Tibial artery (tissue), 4 donors: ENCODE measurements at regions not wholly inside any gene's neighbourhood (a gene's known extent, or its start where the extent isn't known, plus 50 kb on each side); places are given as distances from the start of the nearest gene placed in this dataset.

Source experiments
- DNase-seq, 2 donors: peaks; one replicate each; pipeline ENCODE4 v3.0.0-alpha.2; 2019
- H3K27ac ChIP-seq, 2 donors: fragments of 200-600 bp; sonication (generic) in 1 of 2; 1 replicate in 1 of 2; 2 replicates in 1 of 2; pipeline ENCODE4 v1.5.1; 2018 to 2019; ENCODE audit warnings: mild to moderate bottlenecking in 1 of 2
- H3K27me3 ChIP-seq, 2 donors: fragments of 200-600 bp; sonication (generic) in 1 of 2; one replicate each; pipeline versions ENCODE4 v1.5.1 to v1.6.0; 2016 to 2019
- H3K36me3 ChIP-seq, 3 donors: fragments of 200-600 bp; sonication (generic) in 2 of 3; one replicate each; pipeline ENCODE4 v1.5.1; 2016 to 2019; ENCODE audit warnings: mild to moderate bottlenecking in 2 of 3
- H3K4me1 ChIP-seq, 4 donors: fragments of 200-600 bp; sonication (generic) in 2 of 4; 1 replicate in 3 of 4; 2 replicates in 1 of 4; pipeline ENCODE4 v1.5.1; 2016 to 2019
- H3K4me3 ChIP-seq, 2 donors: fragments of 200-600 bp; sonication (generic) in 1 of 2; 1 replicate in 1 of 2; 2 replicates in 1 of 2; pipeline ENCODE4 v1.5.1; 2018 to 2019; ENCODE audit warnings: mild to moderate bottlenecking in 2 of 2
- H3K9me3 ChIP-seq, 3 donors: fragments of 200-600 bp; sonication (generic) in 1 of 3; one replicate each; pipeline ENCODE4 v1.5.1; 2016 to 2019
- CTCF ChIP-seq, 2 experiments: fragments of 200-600 bp in 1 of 2; fragments of 450-650 bp in 1 of 2; IDR thresholded peaks; one replicate each; pipeline ENCODE4 v1.5.1; 2017 to 2019; ENCODE audit warnings: antibody characterized with exemption in 2 of 2, mild to moderate bottlenecking in 1 of 2, moderate library complexity in 1 of 2
- intact Hi-C: fragments of 100-400 bp; cut with DNase I; formaldehyde crosslinking; loops from one replicate; pipeline ENCODE4 v1.15.0; 2023; ENCODE audit warnings: low total_unique reads

DNA sequence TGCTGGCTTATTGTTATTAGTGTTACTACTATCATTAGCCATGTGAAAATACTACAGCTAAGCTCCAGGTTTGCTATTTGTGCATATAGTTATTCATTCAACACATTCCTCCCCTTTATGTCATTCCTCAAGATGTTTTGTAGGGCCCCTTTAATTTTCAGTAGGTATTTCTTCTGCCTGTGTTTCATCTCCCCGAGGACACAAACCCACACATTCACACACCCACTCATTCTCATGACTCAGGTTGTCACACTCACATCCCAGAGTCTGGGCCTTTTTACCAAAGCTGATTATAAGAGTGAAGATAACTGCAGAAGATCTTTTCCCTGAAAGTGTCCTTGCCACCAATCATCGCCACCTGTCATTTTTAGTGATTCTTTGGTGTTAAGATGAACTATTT lies 68.6 kb upstream of the SPOPL start:
- Histone ChIP-seq H3K4me3 (no peak overlapping the region), H3K27me3 (no peaks in the 10 kb centered on the region), H3K4me1 (no peaks in the 10 kb centered on the region), H3K27ac (no peak overlapping the region), H3K9me3 (no peaks in the 10 kb centered on the region), H3K36me3 (no peaks in the 10 kb centered on the region)
- TF ChIP-seq CTCF (IDR thresholded peaks at IDR 0.05) = no peak
- DNase-seq = no peak
- intact Hi-C loops = no loop called here

- Histone ChIP-seq H3K27ac (no peak overlapping the region), H3K4me1 (no peaks in the 10 kb centered on the region), H3K36me3 (no peaks in the 10 kb centered on the region), H3K9me3 (no peaks in the 10 kb centered on the region), H3K4me3 (no peak overlapping the region), H3K27me3 (no peaks in the 10 kb centered on the region)
- TF ChIP-seq CTCF (IDR thresholded peaks at IDR 0.05) = no peak
- intact Hi-C loops = no loop called here
- no peak for DNase-seq
These were observed 67.3 kb upstream of the SPOPL start for GRCh38 chr2:138433995-138434951.

DNA sequence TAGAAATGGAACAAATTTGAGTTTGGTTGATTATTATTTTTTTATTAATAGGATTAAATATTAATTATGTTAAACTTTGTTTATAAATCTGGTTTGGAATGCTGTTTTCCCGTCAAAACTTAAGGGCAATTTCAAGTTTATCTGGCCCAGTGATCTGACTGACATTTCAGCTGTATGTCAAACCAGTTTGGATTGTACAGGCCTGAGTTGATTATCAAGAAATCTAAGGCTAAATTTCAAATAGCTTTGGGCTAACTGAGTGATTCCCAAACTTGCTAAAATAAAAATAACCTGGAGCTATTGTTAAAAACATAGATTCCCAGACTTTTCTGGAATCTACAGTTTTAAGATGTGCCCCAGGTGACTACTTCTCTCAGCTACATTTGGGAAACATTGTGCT lies 65.9 kb upstream of the SPOPL start:
- no peak for DNase-seq
- Histone ChIP-seq H3K4me3 (no peak overlapping the region), H3K27me3 (no peaks in the 10 kb centered on the region), H3K4me1 (no peaks in the 10 kb centered on the region), H3K27ac (no peak overlapping the region), H3K36me3 (no peaks in the 10 kb centered on the region), H3K9me3 (no peaks in the 10 kb centered on the region)
- intact Hi-C loops = no loop called here
- TF ChIP-seq CTCF (IDR thresholded peaks at IDR 0.05) = no peak

DNA sequence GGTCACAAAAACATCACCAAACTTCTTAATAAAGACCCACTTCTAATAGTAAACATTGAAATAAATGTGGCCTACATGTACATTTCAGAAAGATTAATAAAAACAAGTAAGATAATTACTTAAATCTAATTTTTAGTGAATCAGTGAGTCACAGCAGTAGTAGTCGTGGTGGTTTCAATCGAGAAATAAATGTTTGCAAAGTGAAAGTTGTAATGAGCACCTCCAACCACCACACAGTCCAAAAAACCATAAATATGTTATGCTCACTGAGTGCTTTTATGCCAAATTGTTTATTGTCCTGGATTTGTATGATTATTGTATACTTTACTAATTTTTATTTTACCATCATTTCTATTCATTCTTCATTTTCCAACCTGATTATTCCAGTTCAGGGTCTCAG lies 61.8 kb upstream of the SPOPL start:
- no peak overlapping the region for H3K27ac ChIP-seq
- intact Hi-C loops = no loop called here
- TF ChIP-seq CTCF (IDR thresholded peaks at IDR 0.05) = no peak
- no peaks in the 10 kb centered on the region for H3K9me3 ChIP-seq
- no peak for DNase-seq
- no peaks in the 10 kb centered on the region for H3K36me3 ChIP-seq
- no peak overlapping the region for H3K4me3 ChIP-seq
- no peaks in the 10 kb centered on the region for H3K27me3 ChIP-seq
- peaks cover 0 to 8% (median 3%) of the 10 kb centered on the region in 4 donors for H3K4me1 ChIP-seq

- Histone ChIP-seq H3K27me3 (no peaks in the 10 kb centered on the region), H3K36me3 (no peaks in the 10 kb centered on the region), H3K9me3 (no peaks in the 10 kb centered on the region), H3K27ac (no peak overlapping the region), H3K4me1 (peaks cover 0 to 16% (median 4%) of the 10 kb centered on the region in 4 donors), H3K4me3 (no peak overlapping the region)
- no peak for DNase-seq
- TF ChIP-seq CTCF (IDR thresholded peaks at IDR 0.05) = no peak
- intact Hi-C loops = no loop called here
These were observed 60.8 kb upstream of the SPOPL start for GRCh38 chr2:138440759-138441158.
